CD4-positive, alpha-beta T cell treated with Interleukin-4 for 1 hour (primary cell): ENCODE measurements at regions not wholly inside any gene's neighbourhood (a gene's known extent, or its start where the extent isn't known, plus 50 kb on each side); places are given as distances from the start of the nearest gene placed in this dataset.

Experiments used
- DNase-seq, 2 donors: peaks; one replicate each; pipeline ENCODE4 v3.0.0-alpha.2; 2020 to 2022

DNA sequence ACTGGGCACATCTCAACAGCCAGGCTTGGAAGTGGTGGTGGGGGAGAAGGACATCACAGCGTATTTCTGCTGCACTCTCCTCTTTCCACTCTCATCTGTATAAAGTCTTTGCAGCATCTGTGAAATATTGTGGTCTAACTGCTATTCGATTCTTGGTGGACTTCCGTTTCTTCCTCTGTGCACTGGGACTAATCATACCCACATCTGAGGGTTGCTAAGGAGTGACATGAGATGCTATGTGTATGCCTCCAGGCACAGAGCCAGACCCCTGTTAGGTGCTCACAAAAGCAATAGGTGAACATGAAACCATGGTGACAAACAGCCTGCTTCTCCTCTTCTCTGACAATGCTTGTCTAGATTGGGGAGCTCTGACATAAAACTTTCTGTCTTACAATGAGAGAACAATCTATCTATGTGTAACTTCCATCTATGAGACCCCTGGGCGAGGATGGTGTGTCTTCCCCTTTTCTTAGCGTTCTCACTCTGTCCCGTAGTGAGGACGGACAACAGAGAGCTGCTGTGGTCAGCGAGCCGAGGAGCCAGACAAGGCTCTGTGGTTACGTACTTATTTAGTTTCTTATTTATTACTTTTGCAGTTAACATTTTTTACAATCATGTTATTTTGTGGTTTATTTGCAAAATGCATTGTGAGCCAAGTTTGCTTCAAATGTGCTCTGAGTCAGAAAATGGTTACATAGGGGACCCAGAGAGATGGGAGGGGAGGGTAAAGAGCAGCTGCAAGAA, 196.7 kb upstream of the TPRG1 start:
- DNase-seq = peak in 1 of 2 donors; percentile 26

DNA sequence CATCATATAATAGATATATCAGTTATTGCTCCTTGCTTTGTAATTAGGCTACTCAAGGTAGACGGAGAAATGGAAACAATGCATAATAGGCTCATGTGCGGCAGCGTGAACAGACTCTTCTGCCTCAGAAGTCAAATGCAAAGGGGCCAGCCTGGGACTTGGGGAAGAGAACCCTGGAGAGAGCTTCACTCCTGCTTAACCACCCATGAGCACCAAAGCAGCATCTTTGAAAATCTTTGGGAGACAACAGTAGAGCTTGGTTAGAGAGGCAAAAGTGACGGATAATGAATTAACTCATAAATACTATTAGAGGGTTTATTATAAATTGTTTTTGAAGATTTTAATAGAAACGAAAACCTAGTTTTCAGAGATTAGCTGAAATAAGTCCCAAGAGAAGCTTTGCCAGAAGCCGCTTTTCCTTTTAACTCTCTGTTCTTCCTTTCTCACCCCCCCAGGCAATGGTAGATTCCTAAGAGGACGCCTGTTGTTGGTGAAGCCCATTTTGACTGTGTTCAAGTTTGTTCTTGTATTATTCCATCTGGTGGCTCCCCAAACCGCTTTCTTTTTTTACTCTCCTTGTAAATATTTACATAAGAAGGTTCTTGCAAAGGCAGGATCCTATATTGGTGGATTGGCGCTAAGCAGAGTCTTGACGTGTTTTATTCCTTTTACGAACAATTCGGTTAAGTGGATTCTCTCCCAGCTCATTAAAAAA, 196.0 kb upstream of the TPRG1 start:
- no peak for DNase-seq

DNA sequence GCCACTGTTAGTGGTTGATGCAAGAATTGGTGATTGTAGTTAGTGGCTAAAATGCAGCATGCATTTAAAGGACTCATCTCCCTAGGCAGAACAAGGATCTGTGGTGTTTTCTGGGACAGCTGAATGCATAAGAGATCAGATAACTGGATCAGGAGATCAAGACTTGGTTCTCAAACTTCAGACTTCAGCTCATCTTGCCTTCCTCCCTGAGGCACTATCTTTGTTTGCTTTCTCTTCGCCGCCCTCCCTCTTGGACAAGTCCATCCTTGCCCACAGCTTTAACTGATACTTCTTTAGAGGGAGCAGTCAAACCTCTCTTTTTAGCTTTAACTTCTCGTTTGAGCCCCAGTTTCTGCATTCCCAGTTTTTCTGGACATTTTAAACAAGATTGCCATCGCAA, 195.4 kb upstream of the TPRG1 start:
- no peak for DNase-seq

DNA sequence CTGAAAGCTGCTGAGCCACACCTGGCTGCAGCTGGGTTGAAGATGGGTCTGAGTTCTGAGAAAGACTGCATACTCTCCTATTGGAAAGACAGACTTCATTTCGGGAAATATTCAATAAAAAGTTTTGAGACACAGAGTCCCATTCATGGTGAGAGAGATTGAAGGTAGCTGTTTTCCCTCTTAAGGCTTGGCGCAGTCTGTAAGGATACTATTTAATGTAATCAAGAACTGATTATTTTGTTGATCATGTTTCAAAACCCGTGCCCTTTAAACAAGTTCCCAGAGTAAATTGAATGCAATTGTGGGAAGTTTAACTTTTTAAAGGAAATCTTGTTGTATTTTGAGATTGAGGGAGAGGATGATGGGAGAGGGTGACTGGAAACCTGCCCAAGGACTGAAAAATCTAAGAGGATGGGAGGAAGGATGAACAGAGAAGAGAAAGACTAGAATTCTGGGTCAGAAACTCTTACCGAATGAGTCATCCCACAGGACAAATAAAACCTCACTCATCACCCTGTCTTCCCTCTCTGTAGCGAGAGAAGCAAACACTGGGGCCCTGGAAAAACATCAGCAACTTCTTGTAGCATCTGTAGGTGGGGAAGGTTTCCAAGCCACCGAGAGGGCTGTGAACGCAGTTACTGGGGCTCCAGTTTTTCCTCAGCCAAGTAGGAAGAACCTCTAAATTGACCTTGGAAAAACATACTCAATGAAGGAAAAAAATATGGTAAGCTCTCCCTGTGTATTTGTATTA, 193.2 kb upstream of the TPRG1 start:
- no peak for DNase-seq

DNA sequence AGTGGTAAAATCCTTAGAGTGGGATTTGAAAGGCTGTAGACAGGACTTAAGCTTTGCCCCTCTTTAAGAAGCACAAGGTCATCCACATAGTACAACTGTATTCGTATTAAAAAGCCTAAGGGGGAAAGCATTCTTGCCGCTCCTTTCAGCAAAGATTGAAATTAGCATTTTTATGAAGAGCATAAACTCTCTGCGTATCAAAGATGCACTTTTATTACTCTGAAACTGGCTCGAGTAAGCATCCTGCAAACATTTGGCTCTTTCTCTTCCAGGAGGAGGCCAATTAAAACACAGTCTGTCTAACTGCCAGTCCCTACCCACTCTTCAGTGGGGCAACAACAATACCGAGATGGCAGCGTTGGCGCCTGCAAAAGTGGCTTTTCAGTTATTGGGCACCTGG, 192.5 kb upstream of the TPRG1 start:
- no peak for DNase-seq

DNA sequence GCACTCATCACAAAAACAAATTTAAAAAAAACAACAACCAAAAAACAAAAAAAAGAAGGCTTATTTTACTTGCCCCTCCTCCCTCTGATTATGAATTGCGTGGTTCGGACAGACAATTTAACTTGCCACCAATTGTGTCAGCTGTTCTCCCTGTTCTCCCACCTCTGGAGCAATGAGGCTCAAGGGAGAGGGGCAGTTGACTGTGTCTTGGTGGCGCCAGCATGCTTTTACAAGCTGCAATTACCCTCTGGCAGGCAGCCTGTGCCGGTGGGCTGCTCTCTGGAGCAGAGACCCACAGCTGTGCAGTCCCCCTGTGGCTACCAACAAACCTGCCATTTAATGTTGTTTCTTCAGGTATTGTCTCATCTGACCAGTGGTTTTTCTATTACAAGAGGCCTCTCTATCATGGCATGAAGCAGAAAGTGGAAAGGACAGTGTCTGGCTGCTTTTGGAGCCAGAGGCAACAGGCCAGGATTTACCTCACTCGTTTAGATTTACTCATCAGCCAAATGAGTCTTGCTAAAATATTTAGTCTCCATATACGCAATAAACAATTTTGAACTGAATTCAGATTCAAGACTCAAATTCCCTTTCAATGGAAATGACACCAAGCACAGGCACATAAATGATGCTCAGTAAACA, 192.0 kb upstream of the TPRG1 start:
- no peak for DNase-seq

DNA sequence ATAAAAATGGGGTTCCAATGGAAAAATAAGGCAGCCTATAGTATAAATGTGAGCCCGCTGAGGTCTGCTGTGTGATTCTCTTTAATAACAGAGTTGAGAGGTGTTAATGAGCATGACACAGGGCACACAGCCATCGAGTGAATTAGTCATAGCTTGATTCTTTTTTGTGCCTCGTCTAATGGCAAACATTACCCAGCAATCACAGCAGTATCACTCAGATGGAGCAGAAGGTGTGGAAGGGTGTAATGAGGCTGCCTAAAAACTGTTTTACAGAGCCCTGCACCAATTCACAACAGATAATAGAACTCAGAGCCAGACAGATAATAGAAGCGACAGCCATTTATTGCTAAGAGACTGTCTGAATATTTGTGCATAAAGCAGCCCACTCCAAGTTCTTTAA, 178.6 kb upstream of the TPRG1 start:
- DNase-seq = no peak

DNA sequence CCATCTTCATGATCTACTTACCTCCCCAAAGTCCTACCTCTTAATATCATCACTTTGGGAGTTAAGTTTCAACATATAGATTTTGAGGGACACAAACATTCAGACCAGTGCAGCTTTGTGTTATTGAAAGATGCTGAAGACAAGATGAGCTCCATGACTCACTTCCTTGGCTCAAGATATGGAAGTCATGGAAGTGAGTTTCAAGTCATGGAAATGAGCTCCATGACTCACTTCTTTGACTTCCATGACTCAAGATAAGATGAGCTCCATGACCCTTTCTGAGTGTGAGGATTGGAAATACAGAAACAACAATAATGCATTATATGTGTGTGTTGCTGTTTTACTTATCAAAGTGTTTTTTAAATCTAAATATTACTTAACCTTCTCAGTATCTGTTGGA, 170.2 kb upstream of the TPRG1 start:
- no peak for DNase-seq

DNA sequence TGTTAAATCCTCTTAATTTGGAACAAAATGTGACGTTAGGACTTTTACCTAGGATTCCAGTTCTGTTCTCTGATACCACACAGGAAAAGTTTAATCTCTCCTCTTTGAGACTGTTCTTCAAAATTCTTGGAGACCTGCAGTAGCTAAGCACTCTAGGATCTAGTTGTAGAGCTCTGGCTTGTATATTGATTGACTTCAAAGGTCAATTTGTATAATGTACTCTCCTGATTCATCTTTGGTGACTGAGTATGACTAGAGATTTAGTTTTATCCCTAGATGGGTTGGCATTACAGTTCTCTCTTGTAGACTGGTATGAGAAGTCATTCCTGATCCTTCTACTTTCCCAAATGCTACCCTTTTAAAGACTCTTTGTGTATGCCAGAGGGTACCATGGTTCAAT, 168.4 kb upstream of the TPRG1 start:
- DNase-seq = no peak

DNA sequence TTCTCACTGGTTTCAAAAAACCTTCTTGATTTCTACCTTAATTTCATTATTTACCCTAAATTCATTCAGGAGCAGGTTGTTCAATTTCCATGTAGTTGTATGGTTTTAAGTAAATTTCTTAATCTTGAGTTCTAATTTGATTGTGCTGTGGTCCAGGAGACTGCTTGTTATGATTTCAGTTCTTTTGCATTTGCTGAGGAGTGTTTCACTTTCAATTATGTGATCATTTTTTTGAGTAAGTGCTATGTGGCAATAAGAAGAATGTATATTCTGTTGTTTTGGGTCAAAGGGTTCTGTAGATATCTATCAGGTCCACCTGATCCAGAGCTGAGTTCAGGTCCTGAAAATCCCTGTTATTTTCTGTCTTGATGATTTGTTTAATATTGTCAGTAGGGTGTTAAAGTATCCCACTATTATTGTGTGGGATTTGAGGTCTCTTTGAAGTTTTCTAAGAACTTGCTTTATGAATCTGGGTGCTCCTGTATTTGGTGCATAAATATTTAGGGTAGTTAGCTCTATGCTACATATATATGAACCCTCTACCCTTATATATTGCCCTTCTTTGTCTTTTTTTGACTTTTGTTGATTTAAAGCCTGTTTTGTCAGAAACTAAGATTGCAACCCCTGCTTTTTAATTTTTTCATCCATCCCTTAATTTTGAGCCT, 158.4 kb upstream of the TPRG1 start:
- DNase-seq = no peak

DNA sequence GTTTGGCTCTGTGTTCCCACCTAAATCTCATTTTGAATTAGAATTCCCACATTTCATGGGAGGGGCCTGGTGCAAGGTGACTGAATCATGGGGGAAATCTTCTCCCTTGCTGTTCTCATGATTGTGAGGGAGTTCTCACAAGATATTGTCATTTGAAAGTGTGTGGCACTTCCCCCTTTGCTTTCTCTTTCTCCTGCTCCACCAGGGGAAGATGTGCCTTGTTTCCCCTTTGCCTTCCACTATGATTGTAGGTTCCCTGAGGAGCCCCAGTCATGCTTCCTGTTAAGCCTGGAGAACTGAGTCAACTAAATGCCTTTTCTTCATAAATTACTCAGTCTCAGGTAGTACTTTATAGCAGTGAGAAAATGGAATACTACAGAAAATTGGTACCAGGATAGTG, 157.2 kb upstream of the TPRG1 start:
- no peak for DNase-seq

DNA sequence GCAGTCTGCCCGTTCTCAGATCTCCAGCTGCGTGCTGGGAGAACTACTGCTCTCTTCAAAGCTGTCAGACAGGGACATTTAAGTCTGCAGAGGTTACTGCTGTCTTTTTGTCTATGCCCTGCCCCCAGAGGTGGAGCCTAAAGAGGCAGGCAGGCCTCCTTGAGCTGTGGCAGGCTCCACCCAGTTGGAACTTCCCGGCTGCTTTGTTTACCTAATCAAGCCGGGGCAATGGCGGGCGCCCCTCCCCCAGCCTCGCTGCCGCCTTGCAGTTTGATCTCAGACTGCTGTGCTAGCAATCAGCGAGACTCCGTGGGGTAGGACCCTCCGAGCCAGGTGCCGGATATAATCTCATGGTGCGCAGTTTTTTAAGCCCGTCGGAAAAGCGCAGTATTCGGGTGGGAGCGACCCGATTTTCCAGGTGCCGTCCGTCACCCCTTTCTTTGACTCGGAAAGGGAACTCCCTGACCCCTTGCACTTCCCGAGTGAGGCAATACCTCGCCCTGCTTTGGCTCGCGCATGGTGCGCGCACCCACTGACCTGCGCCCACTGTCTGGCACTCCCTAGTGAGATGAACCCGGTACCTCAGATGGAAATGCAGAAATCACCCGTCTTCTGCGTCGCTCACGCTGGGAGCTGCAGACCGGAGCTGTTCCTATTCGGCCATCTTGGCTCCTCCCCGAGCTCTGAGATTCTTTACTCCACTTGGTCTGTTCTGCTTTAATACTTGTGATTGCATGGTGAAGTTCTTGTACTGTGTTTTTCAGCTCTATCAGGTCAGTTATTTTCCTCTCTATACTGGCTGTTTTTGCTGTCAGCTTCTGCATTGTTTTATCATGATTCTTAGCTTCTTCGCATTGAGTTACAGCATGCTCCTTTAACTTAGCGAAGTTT, 148.9 kb upstream of the TPRG1 start:
- peak in 1 of 2 donors; percentile 14 for DNase-seq

DNA sequence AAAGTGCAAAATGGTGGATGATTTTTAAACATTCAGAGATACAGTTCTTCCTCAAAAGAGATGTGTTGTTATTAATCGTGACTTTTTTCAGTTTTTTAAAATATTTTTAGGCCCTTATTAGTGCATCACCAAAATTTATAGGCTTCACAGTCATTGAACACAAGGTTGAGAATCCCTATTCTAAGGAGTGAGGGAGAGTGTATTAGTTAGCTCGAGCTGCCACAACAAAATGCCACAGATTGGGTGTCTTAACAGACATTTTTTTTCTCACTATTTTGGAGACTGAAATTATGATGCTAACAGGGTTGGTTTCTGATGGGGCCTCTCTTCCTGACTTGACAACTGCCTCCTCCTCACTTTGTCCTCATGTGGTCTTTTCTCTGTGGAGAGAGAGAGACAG, 145.9 kb upstream of the TPRG1 start:
- DNase-seq = no peak

DNA sequence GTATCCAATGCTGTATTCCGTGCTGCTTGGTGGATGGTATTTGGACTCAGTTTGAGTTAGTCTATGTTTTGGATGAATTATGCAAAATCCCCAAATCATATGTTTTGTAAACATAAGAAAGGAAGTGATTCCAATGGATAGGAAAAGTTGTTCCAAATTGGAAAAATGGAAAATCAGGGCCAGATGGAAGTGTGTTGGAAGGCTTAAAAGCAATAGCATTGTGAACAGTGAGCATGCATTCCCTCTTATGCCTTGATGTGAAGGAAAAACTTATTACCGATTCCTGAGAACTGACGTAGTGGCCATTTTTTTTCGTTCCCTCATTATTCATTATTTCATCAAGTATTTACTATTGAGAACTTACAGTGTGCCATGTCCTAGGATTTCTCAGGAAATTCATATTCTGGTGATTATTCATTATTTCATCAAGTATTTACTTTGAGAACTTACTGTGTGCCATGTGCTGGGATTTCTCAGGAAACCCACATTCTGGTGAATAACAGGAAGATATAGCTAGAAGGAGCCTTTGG, 144.1 kb upstream of the TPRG1 start:
- DNase-seq = no peak

DNA sequence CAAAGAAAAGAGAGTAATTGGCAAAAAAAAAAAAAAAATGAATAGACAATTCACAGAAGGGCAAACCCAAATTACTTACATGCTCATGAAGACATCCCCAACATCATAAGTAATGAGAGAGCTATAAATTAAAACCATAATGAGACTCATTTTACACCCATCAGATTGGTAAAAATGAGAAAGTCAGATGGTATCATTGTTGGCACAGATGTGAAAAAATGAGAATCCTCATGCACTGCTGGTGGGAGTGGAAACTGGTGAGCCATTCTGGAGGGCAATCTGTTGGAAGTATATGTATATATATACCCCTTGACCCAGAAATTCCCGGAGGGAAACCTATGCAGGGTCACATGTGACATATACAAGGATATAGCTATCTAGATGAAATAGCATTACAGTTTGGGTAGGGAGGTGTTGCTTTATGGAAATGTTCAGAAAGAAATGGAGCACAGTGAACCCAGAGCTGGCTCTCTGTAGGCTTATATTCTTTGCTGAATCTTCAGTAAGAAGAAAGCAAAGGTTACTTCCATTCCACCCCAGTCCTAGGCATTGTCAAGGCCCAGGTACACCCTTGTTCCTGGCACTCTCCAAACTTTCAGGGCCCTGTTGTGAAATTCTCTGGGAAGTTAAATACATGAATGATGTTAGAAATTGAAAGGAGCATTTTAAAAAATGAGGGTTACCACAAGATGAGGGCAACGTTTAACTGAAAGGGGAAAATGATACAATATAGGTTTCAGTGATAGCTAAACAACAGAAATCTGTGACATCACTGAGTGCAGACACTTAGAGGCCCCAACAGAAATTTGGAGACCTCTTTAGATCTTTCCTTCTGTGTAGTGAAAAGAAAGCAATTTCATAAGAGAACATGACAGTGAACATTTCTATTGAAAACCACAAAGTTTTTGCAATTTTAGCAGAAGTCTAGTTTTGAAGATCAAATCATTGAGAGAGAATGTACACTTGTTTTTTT, 132.7 kb upstream of the TPRG1 start:
- peak in 1 of 2 donors; percentile 1 for DNase-seq

DNA sequence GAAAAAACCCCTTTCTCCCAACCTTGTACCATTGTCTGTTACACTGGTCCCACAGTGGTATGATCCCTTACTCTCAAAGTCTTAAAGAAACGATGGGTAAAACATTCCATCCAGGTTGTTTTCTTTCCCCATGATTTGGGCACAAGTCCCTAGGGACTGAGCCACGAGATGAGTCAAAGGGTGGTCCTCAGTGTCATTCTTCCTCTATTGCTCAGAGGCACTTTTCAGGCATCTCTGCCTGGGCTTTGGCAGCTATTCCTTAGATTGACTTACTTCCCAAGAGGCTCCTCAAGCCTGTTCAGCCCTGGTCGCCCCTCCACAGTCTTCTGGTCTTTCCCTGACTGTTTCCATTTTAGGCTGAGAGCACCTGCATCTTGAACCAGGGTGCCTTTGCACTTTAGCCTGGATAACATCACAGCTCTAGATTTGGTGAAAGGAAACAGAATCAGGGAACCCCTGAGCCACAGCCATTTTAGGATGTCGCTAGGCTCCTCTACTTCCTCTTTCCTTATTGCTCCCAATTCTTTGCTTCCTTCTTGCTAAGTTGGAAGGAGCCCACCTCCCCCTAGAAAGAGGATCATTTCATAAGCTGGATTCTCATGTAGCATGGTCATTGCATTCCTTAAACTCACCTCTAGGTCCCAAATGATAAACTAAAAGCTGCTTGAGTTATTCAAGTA, 131.0 kb upstream of the TPRG1 start:
- DNase-seq = no peak

DNA sequence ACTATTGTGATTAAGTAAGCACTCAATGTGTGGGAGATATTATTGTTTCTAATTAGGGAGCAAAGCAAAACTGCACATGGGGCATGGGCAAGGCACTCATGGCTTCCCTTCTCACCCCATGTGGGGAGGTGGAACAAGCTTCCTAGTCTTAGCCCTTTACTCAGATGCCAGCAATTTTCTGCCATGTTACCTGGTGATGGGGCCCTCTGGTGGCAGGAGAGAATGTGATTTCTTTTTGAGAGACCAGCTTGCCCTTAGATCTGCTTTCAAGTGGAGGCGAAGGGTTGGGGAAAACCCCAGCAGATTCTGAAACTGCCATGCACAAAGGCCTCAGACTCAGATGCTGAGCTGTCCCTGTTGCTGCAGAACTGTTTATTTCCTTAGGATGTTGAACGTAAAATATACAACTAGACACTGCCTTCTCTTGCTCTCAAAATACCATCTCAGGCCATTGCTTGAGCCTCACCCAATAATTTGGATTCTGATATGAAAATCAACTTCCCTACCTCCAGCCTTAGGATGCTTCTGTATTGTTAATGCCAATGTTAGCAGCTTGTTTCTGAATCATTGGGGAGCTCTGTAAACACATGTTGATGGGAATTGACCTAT, 130.2 kb upstream of the TPRG1 start:
- DNase-seq = peak; percentile 69 to 83

DNA sequence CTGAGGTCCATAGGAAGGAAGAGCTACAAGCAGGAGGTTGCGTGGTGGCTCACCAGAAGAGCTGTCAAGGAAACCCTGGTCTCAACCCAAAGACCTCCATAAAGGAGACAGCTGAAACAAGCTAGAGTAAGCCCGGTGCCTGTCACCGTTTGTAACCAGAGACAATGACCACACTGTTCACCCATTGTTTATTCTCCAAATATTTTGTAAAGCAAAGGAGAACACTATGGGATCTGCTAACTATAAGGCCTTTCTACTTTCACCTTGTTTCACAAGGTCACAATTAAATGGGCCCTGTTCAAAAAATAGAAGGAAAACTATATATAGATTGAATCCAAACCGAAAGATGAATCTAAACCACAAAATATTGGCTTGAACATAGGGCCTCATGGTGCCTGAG, 128.9 kb upstream of the TPRG1 start:
- no peak for DNase-seq
